Upper lobe of left lung (tissue), 6 donors: ENCODE measurements at regions not wholly inside any gene's neighbourhood (a gene's known extent, or its start where the extent isn't known, plus 50 kb on each side); places are given as distances from the start of the nearest gene placed in this dataset.

ENCODE experiments used
- ATAC-seq, 2 donors: fragments of 200-7000 bp; cut with Tn5 transposase; one replicate each; pipeline ENCODE4 v1.9.1; 2022; ENCODE audit warnings: mild to moderate bottlenecking in 2 of 2, moderate library complexity in 2 of 2; ENCODE audit not compliant: low FRiP score in 2 of 2
- DNase-seq, 2 donors: peaks; one replicate each; pipeline ENCODE4 v3.0.0-alpha.2; 2019 to 2020
- H3K27ac ChIP-seq, 4 donors: fragments of 200-600 bp; sonication (generic); one replicate each; pipeline ENCODE4 v1.5.1; 2016 to 2019
- H3K27me3 ChIP-seq, 4 donors: fragments of 200-600 bp; sonication (generic); one replicate each; pipeline ENCODE4 v1.5.1; 2017 to 2019
- H3K36me3 ChIP-seq, 4 donors: fragments of 200-600 bp; sonication (generic); one replicate each; pipeline ENCODE4 v1.5.1; 2016 to 2019
- H3K4me1 ChIP-seq, 4 donors: fragments of 200-600 bp; sonication (generic); one replicate each; pipeline ENCODE4 v1.5.1; 2018 to 2019
- H3K4me3 ChIP-seq, 4 donors: fragments of 200-600 bp; sonication (generic); one replicate each; pipeline ENCODE4 v1.5.1; 2017 to 2019; ENCODE audit warnings: mild to moderate bottlenecking in 2 of 4, moderate library complexity in 1 of 4
- H3K9me3 ChIP-seq, 4 donors: fragments of 200-600 bp; sonication (generic); one replicate each; pipeline ENCODE4 v1.5.1; 2018 to 2019
- EP300 ChIP-seq, 4 donors: sonication (generic); formaldehyde crosslinking; IDR thresholded peaks; one replicate each; pipeline ENCODE4 v1.5.1; 2017; ENCODE audit warnings: antibody characterized with exemption in 4 of 4, control low read depth in 2 of 4
- POLR2A ChIP-seq, 4 donors: fragments of 450-650 bp; IDR thresholded peaks; one replicate each; pipeline ENCODE4 v1.5.1; 2016 to 2017; ENCODE audit warnings: antibody characterized with exemption in 4 of 4, mild to moderate bottlenecking in 2 of 4
- POLR2AphosphoS5 ChIP-seq, 2 donors: sonication (generic); formaldehyde crosslinking; IDR thresholded peaks; one replicate each; pipeline ENCODE4 v1.5.1; 2017; ENCODE audit warnings: antibody characterized with exemption in 2 of 2
- WGBS, 2 donors: methylation state at CpG; one replicate each; pipeline ENCODE4 v1.1.5; 2017 to 2018; 5-methylcytosine and 5-hydroxymethylcytosine counted together
- TF ChIP-seq, protein P1 (sequence below), 6 experiments: fragments of 450-650 bp in 4 of 6; fragments of 200-600 bp in 2 of 6; sonication (generic) in 2 of 6; IDR thresholded peaks; one replicate each; pipeline ENCODE4 v1.5.1; 2016 to 2019; ENCODE audit warnings: antibody characterized with exemption in 6 of 6
- donor health status: DM: no; HTN: no; CAD: no; lungs with moderate emphysema.
- donor health status: DM: no; HTN: yes; CAD: no; lungs with severe emphysema.

DNA sequence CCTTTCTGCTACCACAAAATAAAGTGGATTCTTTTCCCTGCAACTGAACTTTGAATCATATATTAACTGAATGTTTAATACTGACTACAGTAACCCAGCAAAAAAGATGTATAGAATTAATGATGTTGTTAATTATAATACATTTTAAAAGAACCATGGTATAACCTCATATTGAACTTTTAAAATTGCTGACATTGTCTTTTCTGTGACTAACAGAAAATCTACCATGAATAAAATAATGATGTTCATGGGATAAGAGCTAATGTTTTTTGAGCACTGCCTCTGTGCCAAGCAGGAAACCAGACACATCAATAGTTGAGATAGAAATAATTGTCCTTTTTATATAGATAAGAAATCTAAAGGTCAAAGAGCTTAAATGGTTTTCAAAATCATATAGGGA, 691.9 kb downstream of the PDHA2 start:
- H3K27me3 ChIP-seq: no peaks in the 10 kb centered on the region
- TF ChIP-seq POLR2AphosphoS5 (IDR thresholded peaks at IDR 0.05) (no peak), EP300 (IDR thresholded peaks at IDR 0.05) (no peak), POLR2A (IDR thresholded peaks at IDR 0.05) (no peak)
- TF ChIP-seq, protein P1, sequence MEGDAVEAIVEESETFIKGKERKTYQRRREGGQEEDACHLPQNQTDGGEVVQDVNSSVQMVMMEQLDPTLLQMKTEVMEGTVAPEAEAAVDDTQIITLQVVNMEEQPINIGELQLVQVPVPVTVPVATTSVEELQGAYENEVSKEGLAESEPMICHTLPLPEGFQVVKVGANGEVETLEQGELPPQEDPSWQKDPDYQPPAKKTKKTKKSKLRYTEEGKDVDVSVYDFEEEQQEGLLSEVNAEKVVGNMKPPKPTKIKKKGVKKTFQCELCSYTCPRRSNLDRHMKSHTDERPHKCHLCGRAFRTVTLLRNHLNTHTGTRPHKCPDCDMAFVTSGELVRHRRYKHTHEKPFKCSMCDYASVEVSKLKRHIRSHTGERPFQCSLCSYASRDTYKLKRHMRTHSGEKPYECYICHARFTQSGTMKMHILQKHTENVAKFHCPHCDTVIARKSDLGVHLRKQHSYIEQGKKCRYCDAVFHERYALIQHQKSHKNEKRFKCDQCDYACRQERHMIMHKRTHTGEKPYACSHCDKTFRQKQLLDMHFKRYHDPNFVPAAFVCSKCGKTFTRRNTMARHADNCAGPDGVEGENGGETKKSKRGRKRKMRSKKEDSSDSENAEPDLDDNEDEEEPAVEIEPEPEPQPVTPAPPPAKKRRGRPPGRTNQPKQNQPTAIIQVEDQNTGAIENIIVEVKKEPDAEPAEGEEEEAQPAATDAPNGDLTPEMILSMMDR (IDR thresholded peaks at IDR 0.05): no peak
- DNase-seq: no peak
- H3K4me1 ChIP-seq: no peaks in the 10 kb centered on the region
- no peak overlapping the region for H3K4me3 ChIP-seq
- no peaks in the 10 kb centered on the region for H3K9me3 ChIP-seq
- H3K27ac ChIP-seq: no peak overlapping the region
- no peaks in the 10 kb centered on the region for H3K36me3 ChIP-seq
- no peak for ATAC-seq

DNA sequence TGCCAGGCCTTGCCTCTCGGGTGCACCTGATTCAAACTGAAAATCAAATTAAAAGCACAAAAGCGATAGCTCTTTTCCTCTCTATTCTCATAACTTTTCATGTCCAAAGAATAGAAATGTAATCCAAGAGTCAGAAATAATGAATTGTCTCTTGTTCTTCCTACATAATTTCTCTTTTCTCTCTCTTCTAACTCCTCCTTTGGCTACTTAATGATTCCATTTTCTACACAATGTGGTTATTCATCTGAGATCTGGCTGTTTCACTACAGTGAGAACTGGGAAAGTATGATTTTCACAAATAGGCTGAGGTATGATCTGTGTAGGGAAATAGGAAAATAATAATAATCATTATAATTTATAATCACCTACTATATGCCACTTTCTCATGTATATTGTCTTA, 703.5 kb downstream of the PDHA2 start:
- Histone ChIP-seq H3K9me3 (no peaks in the 10 kb centered on the region), H3K36me3 (no peaks in the 10 kb centered on the region), H3K27me3 (no peaks in the 10 kb centered on the region), H3K4me3 (no peak overlapping the region), H3K4me1 (no peaks in the 10 kb centered on the region), H3K27ac (no peak overlapping the region)
- no peak for DNase-seq
- WGBS, 2 donors: 88 to 91% methylated on average over 2 of the region's 2 CpGs
- TF ChIP-seq POLR2AphosphoS5 (IDR thresholded peaks at IDR 0.05) (no peak), EP300 (IDR thresholded peaks at IDR 0.05) (no peak), POLR2A (IDR thresholded peaks at IDR 0.05) (no peak)
- TF ChIP-seq, protein P1 (IDR thresholded peaks at IDR 0.05): no peak
- ATAC-seq: no peak

DNA sequence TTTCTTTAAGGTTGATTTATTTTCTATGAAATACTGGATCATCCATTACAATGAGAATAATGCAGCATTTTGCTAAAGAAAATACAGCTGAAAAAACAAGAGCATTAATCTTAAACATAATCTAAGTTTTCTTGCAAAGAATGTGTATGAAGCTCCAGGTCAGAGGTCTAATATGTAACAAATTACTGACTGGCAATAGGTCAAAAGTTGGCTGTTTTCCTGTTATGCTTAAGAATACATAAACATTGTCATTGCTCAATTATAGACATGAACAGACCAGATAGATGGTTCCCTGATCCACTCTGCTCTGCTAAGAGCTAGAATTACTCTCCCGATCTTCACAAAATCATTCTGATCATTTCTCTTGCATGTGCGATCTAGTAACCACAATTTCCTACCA, 718.6 kb downstream of the PDHA2 start:
- Histone ChIP-seq H3K4me1 (no peaks in the 10 kb centered on the region), H3K27ac (no peak overlapping the region), H3K9me3 (no peaks in the 10 kb centered on the region), H3K4me3 (no peak overlapping the region), H3K36me3 (no peaks in the 10 kb centered on the region), H3K27me3 (no peaks in the 10 kb centered on the region)
- no peak for ATAC-seq
- TF ChIP-seq, protein P1 (IDR thresholded peaks at IDR 0.05): no peak
- no peak for TF ChIP-seq POLR2AphosphoS5 (IDR thresholded peaks at IDR 0.05)
- no peak for TF ChIP-seq POLR2A (IDR thresholded peaks at IDR 0.05)
- TF ChIP-seq EP300 (IDR thresholded peaks at IDR 0.05): no peak
- DNase-seq: no peak
- WGBS, 2 donors: 64 to 73% methylated on average over 2 of the region's 2 CpGs

DNA sequence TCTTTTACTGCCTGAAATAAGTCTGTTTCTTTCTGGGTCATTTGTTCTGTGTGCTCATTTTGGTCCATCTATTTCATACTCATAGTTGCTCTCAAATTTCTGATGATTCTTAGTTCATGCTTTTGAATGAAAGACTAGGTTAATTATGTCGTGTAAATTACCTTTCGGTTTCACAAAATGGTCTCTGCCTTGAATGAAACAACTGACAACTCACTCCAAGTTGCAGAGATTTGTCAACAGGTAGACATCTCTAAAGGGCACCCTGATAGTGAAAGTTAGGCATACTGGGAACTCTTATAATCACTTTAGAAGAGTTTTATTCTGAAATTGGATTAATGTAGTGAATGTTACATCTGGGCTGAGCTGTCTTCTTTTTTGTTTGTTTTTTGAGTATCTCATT, 726.9 kb downstream of the PDHA2 start:
- 78 to 89% methylated on average over 2 of the region's 2 CpGs for WGBS, 2 donors
- H3K4me3 ChIP-seq: no peak overlapping the region
- no peak overlapping the region for H3K27ac ChIP-seq
- no peaks in the 10 kb centered on the region for H3K27me3 ChIP-seq
- DNase-seq (no peak), ATAC-seq (no peak)
- no peaks in the 10 kb centered on the region for H3K9me3 ChIP-seq
- TF ChIP-seq, protein P1 (IDR thresholded peaks at IDR 0.05): no peak
- TF ChIP-seq POLR2A (IDR thresholded peaks at IDR 0.05) (no peak), POLR2AphosphoS5 (IDR thresholded peaks at IDR 0.05) (no peak), EP300 (IDR thresholded peaks at IDR 0.05) (no peak)
- no peaks in the 10 kb centered on the region for H3K36me3 ChIP-seq
- H3K4me1 ChIP-seq: no peaks in the 10 kb centered on the region

DNA sequence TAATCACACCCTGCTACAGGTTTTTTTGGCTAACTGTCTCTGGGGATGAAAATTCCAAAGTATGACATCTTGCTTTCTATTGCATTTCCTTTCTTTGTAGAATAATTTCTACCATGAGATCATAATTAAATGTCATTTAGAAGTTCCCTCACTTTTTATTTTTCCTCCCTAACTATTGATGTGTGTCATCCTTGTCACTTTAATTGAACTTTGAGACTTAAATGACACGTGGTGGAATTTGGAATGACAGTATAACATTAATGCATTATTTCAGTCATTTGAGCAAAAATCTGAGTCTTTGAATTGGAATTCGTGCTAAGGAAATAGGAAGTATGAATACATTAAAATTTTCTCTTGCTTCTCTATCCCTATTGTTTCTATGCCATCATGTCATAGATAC, 745.4 kb downstream of the PDHA2 start:
- TF ChIP-seq EP300 (IDR thresholded peaks at IDR 0.05) (no peak), POLR2A (IDR thresholded peaks at IDR 0.05) (no peak), POLR2AphosphoS5 (IDR thresholded peaks at IDR 0.05) (no peak)
- TF ChIP-seq, protein P1 (IDR thresholded peaks at IDR 0.05): no peak
- no peaks in the 10 kb centered on the region for H3K4me1 ChIP-seq
- ATAC-seq (no peak), DNase-seq (no peak)
- no peaks in the 10 kb centered on the region for H3K9me3 ChIP-seq
- H3K27me3 ChIP-seq: no peaks in the 10 kb centered on the region
- H3K4me3 ChIP-seq: no peak overlapping the region
- H3K36me3 ChIP-seq: no peaks in the 10 kb centered on the region
- no peak overlapping the region for H3K27ac ChIP-seq
- 70 to 72% methylated on average over 2 of the region's 2 CpGs for WGBS, 2 donors
